ENCODE measurements at regions not wholly inside any gene's neighbourhood (a gene's known extent, or its start where the extent isn't known, plus 50 kb on each side); places are given as distances from the start of the nearest gene placed in this dataset.
A peak's percentile ranks its signal among the peaks of the same experiment; 100 is the strongest.

GRCh38 chr12:4001841-4002240 lies 128.6 kb upstream of the PARP11 start:
- H3K4me3 ChIP-seq = no peak overlapping the region
- H3K9ac ChIP-seq = no peak overlapping the region
- H3K4me2 ChIP-seq = 0 out of 22 replicates have a peak overlapping the region, but pooled peaks of 3 of the 11 experiments have one; percentile 13 to 32 (median 15)
- H3K27ac ChIP-seq = no peak overlapping the region
- TF ChIP-seq Cebpa-rat (IDR thresholded peaks at IDR 0.05) = no peak
- 0 out of 22 replicates have a peak, but pooled peaks cover 0 to 8% (median 0%) of the 10 kb centered on the region in 11 experiments for H3K27me3 ChIP-seq
- peaks cover 0 to 7% (median 0%) of the 10 kb centered on the region in 10 experiments; a peak in 2 of 20 replicates for H3K4me1 ChIP-seq
- peaks cover 0 to 13% (median 9%) of the 10 kb centered on the region in 11 experiments; a peak in 14 of 22 replicates for H3K9me3 ChIP-seq (replicated peaks in 1 of 11)
- H3K36me3 ChIP-seq = no peaks in the 10 kb centered on the region
- H4K20me1 ChIP-seq = no peaks in the 10 kb centered on the region

GRCh38 chr12:4001031-4001430 lies 127.8 kb upstream of the PARP11 start:
- no peak for TF ChIP-seq Cebpa-rat (IDR thresholded peaks at IDR 0.05)
- Histone ChIP-seq H3K4me3 (no peak overlapping the region), H3K36me3 (no peaks in the 10 kb centered on the region), H3K9ac (no peak overlapping the region), H3K9me3 (replicated peaks in 1 of 11) (peaks cover 0 to 13% (median 9%) of the 10 kb centered on the region in 11 experiments; a peak in 14 of 22 replicates), H3K4me2 (no peak overlapping the region), H3K4me1 (peaks cover 0 to 7% (median 0%) of the 10 kb centered on the region in 10 experiments; a peak in 2 of 20 replicates), H4K20me1 (no peaks in the 10 kb centered on the region), H3K27me3 (peaks cover 0 to 8% (median 0%) of the 10 kb centered on the region in 11 experiments; a peak in 1 of 22 replicates), H3K27ac (no peak overlapping the region)

- peaks cover 0 to 8% (median 0%) of the 10 kb centered on the region in 11 experiments; a peak in 1 of 22 replicates for H3K27me3 ChIP-seq
- H3K9ac ChIP-seq = no peak overlapping the region
- no peak overlapping the region for H3K4me3 ChIP-seq
- H4K20me1 ChIP-seq = no peaks in the 10 kb centered on the region
- H3K27ac ChIP-seq = no peak overlapping the region
- H3K4me2 ChIP-seq = no peak overlapping the region
- TF ChIP-seq Cebpa-rat (IDR thresholded peaks at IDR 0.05) = no peak
- peaks cover 0 to 13% (median 9%) of the 10 kb centered on the region in 11 experiments; a peak in 14 of 22 replicates for H3K9me3 ChIP-seq (replicated peaks in 1 of 11)
- H3K4me1 ChIP-seq = peaks cover 0 to 7% (median 0%) of the 10 kb centered on the region in 10 experiments; a peak in 2 of 20 replicates
- H3K36me3 ChIP-seq = no peaks in the 10 kb centered on the region
These were observed 126.7 kb upstream of the PARP11 start for GRCh38 chr12:3999904-4000303.

- Histone ChIP-seq H4K20me1 (no peaks in the 10 kb centered on the region), H3K9ac (no peak overlapping the region), H3K36me3 (no peaks in the 10 kb centered on the region), H3K27ac (no peak overlapping the region), H3K27me3 (peaks cover 0 to 8% (median 0%) of the 10 kb centered on the region in 11 experiments; a peak in 1 of 22 replicates), H3K9me3 (replicated peaks in 1 of 11) (peaks cover 0 to 13% (median 9%) of the 10 kb centered on the region in 11 experiments; a peak in 14 of 22 replicates), H3K4me2 (no peak overlapping the region), H3K4me1 (peaks cover 0 to 12% (median 0%) of the 10 kb centered on the region in 10 experiments; a peak in 6 of 20 replicates), H3K4me3 (no peak overlapping the region)
- TF ChIP-seq Cebpa-rat (IDR thresholded peaks at IDR 0.05) = no peak
These were observed 126.0 kb upstream of the PARP11 start for GRCh38 chr12:3998968-3999792.

GRCh38 chr12:3998397-3998796 lies 125.2 kb upstream of the PARP11 start:
- H4K20me1 ChIP-seq = no peaks in the 10 kb centered on the region
- H3K4me2 ChIP-seq = no peak overlapping the region
- no peak overlapping the region for H3K9ac ChIP-seq
- TF ChIP-seq Cebpa-rat (IDR thresholded peaks at IDR 0.05) = no peak
- H3K27ac ChIP-seq = no peak overlapping the region
- H3K4me3 ChIP-seq = no peak overlapping the region
- H3K4me1 ChIP-seq = peaks cover 0 to 14% (median 0%) of the 10 kb centered on the region in 10 experiments; a peak in 6 of 20 replicates
- H3K36me3 ChIP-seq = no peaks in the 10 kb centered on the region
- H3K9me3 ChIP-seq (replicated peaks in 1 of 11) = peaks cover 0 to 13% (median 9%) of the 10 kb centered on the region in 11 experiments; a peak in 14 of 22 replicates
- peaks cover 0 to 8% (median 0%) of the 10 kb centered on the region in 11 experiments; a peak in 1 of 22 replicates for H3K27me3 ChIP-seq

GRCh38 chr12:3996322-3996721 lies 123.1 kb upstream of the PARP11 start:
- Histone ChIP-seq H3K4me1 (peaks cover 0 to 7% (median 0%) of the 10 kb centered on the region in 10 experiments; a peak in 5 of 20 replicates), H4K20me1 (no peaks in the 10 kb centered on the region), H3K4me3 (no peak overlapping the region), H3K9ac (no peak overlapping the region), H3K9me3 (replicated peaks in 1 of 11) (peaks cover 0 to 12% (median 7%) of the 10 kb centered on the region in 11 experiments; a peak in 14 of 22 replicates), H3K27ac (no peak overlapping the region), H3K4me2 (no peak overlapping the region), H3K27me3 (peaks cover 0 to 8% (median 0%) of the 10 kb centered on the region in 11 experiments; a peak in 2 of 22 replicates), H3K36me3 (no peaks in the 10 kb centered on the region)
- TF ChIP-seq Cebpa-rat (IDR thresholded peaks at IDR 0.05) = no peak

- Histone ChIP-seq H3K4me1 (peaks cover 0 to 7% (median 0%) of the 10 kb centered on the region in 10 experiments; a peak in 5 of 20 replicates), H3K9me3 (replicated peaks in 1 of 11) (peaks cover 0 to 2% (median 0%) of the 10 kb centered on the region in 11 experiments; a peak in 1 of 22 replicates), H3K4me3 (no peak overlapping the region), H3K9ac (no peak overlapping the region), H3K4me2 (no peak overlapping the region), H3K27me3 (peaks cover 0 to 4% (median 0%) of the 10 kb centered on the region in 11 experiments; a peak in 2 of 22 replicates), H3K27ac (no peak overlapping the region), H3K36me3 (no peaks in the 10 kb centered on the region), H4K20me1 (no peaks in the 10 kb centered on the region)
- TF ChIP-seq Cebpa-rat (IDR thresholded peaks at IDR 0.05) = no peak
These were observed 122.1 kb upstream of the PARP11 start for GRCh38 chr12:3995306-3995705.

- Histone ChIP-seq H3K9ac (no peak overlapping the region), H3K27ac (no peak overlapping the region), H3K4me1 (peaks cover 0 to 7% (median 0%) of the 10 kb centered on the region in 10 experiments; a peak in 5 of 20 replicates), H3K9me3 (replicated peaks in 1 of 11) (no peaks in the 10 kb centered on the region), H3K27me3 (peaks cover 0 to 4% (median 0%) of the 10 kb centered on the region in 11 experiments; a peak in 2 of 22 replicates), H3K36me3 (no peaks in the 10 kb centered on the region), H3K4me2 (peak overlapping the region in 3 of 11 experiments; percentile 3 to 34 (median 15); a peak in 2 of 22 replicates), H4K20me1 (no peaks in the 10 kb centered on the region), H3K4me3 (no peak overlapping the region)
- no peak for TF ChIP-seq Cebpa-rat (IDR thresholded peaks at IDR 0.05)
These were observed 121.3 kb upstream of the PARP11 start for GRCh38 chr12:3994500-3994899.

GRCh38 chr12:3992945-3993344 lies 119.7 kb upstream of the PARP11 start:
- no peak overlapping the region for H3K4me2 ChIP-seq

More at GRCh38 chr12:3992945-3993344, 119.7 kb upstream of the PARP11 start:
- Histone ChIP-seq H3K27me3 (peaks cover 0 to 4% (median 0%) of the 10 kb centered on the region in 11 experiments; a peak in 2 of 22 replicates), H4K20me1 (no peaks in the 10 kb centered on the region), H3K4me1 (peaks cover 0 to 7% (median 0%) of the 10 kb centered on the region in 10 experiments; a peak in 5 of 20 replicates), H3K9me3 (replicated peaks in 1 of 11) (no peaks in the 10 kb centered on the region), H3K4me3 (no peak overlapping the region), H3K9ac (no peak overlapping the region), H3K36me3 (no peaks in the 10 kb centered on the region), H3K27ac (no peak overlapping the region)
- no peak for TF ChIP-seq Cebpa-rat (IDR thresholded peaks at IDR 0.05)

All from BLaER1 treated with 17β-estradiol and CSF1 and Interleukin-3, amounts not matched to agents 10 nM and 100 nM (cell line).